ENCODE measurements at regions not wholly inside any gene's neighbourhood (a gene's known extent, or its start where the extent isn't known, plus 50 kb on each side); places are given as distances from the start of the nearest gene placed in this dataset.

DNA sequence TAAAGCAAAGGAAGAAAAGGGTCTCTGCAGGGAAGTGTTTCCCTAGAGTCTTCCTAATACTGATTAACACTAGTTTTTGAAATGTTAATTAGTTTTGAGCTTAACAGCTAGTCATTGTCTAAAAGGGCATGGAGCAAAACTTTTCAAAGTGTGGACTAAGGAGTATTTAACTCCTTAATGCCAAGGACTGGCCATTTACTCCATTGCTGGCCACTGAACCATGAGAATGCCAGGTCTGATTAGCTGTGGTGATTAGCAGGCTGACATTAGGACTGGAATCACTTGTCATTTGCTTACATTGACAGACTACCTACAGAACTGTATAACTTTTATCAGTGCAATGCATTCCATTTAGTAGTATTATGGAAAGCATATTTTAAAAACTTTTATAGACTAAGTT is 987.0 kb downstream of the NR2F1-AS1 start:
- DNase-seq: no peak

DNA sequence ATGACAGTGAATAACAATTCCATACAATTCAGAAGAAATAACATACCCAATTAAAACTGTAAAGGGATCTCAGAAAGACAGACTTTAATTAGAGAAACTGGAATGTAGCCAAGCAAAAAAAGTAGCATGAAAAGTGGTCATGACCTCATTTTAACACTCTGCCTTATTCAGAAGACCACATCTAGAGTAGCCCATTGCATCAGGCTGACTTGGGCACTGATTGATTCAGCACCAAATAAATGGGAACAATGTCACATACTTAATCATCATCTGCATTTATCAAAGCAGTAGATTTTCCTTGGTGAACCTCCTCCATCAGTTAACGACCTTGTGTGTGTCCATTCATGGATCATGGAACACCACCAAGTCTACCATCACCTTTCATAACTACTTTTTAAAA is 992.1 kb downstream of the NR2F1-AS1 start:
- DNase-seq: no peak

- no peak for DNase-seq
Measured at GRCh38 chr5:92581690-92582089, 999.3 kb downstream of the NR2F1-AS1 start.

- no peak for DNase-seq
Measured at GRCh38 chr5:92581249-92581648, 999.8 kb downstream of the NR2F1-AS1 start.

- DNase-seq: no peak
Measured at GRCh38 chr5:92580814-92581213, 1000.2 kb downstream of the NR2F1-AS1 start.

GRCh38 chr5:92574023-92574422 is 1007.0 kb downstream of the NR2F1-AS1 start:
- no peak for DNase-seq

GRCh38 chr5:92568522-92568921 is 1012.5 kb downstream of the NR2F1-AS1 start:
- DNase-seq: no peak

DNA sequence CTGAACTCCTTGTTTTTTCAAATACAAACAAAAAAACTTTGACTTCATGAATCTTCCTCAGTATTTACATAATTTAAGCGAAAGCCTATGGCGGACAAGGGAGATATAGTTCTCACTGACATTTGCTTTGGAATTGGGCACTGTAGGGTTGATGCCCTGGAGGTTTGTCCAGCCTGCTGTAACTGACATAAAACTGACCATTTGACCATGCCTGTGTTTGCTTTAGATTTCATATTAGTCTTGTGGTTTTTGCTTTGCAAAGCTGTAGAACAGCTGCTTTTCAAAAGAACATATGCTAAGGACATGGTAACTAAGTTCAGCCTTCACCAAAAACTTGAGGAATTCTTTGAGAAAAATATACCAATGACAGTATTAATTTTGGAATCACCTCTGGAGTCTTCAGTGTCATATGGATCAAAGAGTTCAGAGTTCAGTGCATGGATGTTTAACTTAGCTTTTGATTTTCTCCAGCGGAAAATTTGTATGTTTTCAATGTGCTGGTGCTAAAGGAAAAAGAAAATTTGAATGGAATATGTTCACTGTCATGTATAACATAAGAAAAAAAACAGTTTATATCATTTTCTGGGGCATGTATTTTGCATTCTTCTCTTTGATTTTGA is 1013.1 kb downstream of the NR2F1-AS1 start:
- no peak for DNase-seq

- DNase-seq: no peak
Measured at GRCh38 chr5:92566113-92566786, 1014.8 kb downstream of the NR2F1-AS1 start.

DNA sequence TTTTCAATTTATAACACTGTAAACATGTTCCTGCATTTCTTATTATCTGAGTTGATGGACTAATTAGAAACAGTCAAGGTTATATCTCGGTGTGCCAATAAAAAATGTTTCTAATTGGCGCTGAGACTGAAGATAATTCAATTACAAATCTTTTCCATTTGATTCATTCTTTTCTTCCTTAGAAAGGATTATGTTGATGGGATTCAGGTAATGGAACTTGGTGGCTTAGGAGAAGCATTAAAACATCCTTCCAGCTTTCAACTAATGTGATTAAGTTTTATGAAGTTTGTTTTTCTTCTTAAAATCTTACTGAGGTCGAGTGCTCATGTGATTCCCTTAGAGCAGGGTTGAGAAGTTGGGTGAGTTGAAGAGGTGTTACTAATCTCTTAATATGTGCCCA is 1015.3 kb downstream of the NR2F1-AS1 start:
- no peak for DNase-seq

DNA sequence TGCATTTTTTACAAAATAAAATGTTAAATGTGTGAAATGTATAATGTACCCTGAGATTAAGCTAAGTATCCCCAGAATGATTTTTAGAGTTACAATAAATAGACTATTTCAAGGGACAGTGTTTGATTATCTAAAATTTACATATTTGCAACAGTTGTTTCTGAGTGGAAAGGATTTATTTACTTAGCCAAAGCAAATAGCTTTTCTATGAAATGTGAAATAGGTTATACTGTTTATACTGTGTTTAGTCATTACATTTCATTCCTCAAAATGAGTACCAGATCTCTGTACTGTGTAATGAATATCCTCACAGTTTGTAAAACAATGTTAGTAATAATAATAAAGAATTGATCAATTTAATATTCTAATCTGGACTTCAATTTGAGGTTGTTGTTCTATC is 1019.0 kb downstream of the NR2F1-AS1 start:
- no peak for DNase-seq

- no peak for DNase-seq
Measured at GRCh38 chr5:92561411-92561959, 1019.5 kb downstream of the NR2F1-AS1 start.

GRCh38 chr5:92560698-92561401 is 1020.2 kb downstream of the NR2F1-AS1 start:
- no peak for DNase-seq

DNA sequence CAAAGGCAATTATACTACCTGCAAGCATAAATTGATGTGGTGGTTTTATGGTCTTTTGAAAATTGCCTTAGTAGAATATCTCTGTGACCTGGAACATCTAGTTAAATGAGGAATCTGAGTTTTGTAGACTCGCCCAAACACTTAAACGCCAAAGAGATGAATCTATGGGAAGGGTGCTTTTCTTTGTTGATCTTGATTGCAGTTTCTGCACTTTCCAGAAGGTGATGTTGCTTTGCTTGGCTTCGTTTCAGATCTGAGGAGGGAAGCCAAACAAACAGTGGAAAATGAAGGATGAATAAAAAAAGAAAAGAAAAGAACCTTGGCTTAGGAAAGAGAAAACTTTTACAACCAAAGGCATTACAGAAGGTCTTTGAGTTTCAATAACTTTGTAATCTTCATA is 1021.2 kb downstream of the NR2F1-AS1 start:
- DNase-seq: no peak

- no peak for DNase-seq
Measured at GRCh38 chr5:92559331-92559730, 1021.7 kb downstream of the NR2F1-AS1 start.

DNA sequence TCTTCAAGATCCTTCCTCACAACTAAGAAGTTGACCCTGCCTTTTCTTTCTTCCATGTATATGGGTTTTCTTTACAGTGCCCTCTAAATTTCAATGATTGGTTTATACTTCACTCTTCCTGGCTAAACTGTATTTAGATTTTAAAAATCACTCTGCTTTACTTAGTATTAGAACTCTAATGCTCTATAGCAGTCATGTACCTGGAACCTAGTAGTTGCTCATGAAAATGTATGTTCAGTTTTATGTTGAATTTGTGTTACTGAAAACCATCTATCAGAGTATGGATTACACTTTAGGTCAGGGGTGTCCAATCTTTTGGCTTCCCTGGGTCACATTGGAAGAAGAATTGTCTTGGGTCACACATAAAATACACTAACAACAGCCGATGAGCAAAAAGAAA is 1024.3 kb downstream of the NR2F1-AS1 start:
- DNase-seq: no peak

GRCh38 chr5:92554447-92555085 is 1026.5 kb downstream of the NR2F1-AS1 start:
- DNase-seq: no peak

DNA sequence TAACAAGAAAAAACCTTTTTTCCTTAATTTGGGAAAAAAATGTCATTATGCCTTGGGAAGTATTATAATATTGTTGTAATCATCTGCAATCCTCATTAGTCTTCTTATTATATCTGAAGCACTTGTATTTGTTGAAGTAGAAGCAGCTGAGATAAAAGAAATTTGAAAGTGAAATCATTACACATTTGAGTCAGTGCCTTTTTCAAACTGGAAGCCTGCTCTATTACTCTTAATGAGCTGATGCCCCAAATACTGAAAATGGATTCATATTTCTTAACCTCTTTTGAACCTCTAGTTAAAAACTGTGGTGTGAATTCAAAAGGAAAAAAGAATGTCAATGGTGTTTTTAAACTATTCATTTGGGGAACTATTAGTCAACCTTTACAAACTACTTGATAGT is 1027.7 kb downstream of the NR2F1-AS1 start:
- no peak for DNase-seq

DNA sequence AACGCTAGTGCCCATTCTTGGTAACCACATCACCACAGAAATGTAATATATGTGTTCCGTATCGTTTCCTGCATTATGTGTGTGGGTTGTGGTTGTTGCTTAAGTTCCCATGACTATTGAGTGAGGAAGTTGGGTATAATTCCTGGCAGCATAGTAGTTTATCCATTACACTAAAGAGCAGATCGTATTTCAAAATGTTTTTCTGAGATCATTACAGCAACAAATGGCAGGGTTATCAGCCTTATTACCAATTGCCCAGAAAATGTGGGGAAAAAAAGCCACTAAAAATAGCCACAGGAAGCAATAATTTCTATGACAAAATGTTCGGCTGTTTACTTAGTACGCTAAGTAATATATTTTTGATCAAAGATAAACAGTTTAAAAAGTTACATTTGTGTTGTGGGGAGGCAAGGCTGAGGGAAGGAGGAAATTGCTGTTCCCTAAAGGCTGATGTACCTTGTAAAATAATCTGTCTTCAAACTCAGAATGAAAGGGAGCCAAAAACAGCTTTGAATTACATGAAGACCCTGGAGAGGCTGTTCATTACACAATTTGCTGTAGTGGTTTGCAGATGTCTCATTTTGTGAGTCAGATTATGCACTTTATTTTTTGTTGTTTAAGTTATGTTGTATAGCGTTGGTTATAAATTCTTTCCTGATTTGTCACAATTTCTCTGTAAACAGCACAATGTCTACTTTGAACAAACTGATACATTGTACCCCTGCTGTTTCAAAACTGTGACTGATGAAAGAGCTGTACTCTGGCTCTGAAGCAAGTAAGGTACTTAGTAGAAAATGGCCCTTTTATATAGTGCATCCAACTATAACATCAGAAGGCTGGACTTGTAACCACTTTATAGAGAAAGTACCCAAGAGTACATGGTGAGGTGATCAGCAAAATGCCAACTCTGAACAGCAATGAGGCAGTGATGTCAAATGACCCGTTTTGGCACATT is 1028.5 kb downstream of the NR2F1-AS1 start:
- DNase-seq: no peak

DNA sequence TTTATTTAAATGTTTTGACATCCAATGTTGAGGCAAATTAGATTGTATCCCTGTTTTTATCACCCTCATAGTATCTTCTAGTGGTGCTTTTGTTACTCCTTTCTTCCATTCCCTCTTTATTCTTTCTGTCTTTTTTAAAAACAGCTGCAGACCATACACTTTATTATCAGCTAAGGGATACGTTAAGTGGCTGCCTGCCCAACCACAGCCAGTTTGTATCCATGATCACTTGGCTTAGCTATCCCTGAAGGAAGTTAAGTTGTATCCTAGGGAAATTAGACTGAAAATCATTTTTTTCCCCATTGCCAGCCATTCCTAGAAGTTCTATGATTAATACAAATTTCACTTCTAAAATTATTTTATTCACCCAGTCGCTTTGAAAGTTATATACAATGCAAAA is 1032.7 kb downstream of the NR2F1-AS1 start:
- no peak for DNase-seq

- no peak for DNase-seq
Measured at GRCh38 chr5:92544596-92544995, 1036.4 kb downstream of the NR2F1-AS1 start.

DNA sequence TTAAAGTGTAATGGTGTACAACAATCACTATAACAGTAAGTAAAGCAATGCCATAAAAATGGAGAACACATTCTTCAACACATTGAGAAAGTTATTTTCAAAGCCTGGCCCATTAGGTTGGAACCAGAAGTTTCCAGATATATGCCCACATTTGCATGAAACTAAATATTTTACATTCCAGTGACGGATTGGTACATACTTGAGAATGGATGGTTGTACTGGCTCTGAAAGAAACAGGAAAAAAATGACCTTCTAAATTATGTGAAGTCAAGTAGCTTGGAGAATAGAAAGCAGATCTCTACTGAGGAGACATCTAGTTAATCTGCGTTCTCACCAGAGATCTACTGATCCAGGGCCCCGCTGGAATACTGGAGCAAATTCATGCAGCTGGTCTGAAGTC is 1037.0 kb downstream of the NR2F1-AS1 start:
- no peak for DNase-seq
